ENCODE measurements at regions not wholly inside any gene's neighbourhood (a gene's known extent, or its start where the extent isn't known, plus 50 kb on each side); places are given as distances from the start of the nearest gene placed in this dataset.

- H3K4me3 ChIP-seq (ENCODE audit: low read depth, low read length) = no peak overlapping the region
Observed at GRCh38 chr7:10156972-10157371, 816.7 kb upstream of the PHF14 start.

GRCh38 chr7:10181996-10182395 lies 791.7 kb upstream of the PHF14 start:
- TF ChIP-seq, protein P1, sequence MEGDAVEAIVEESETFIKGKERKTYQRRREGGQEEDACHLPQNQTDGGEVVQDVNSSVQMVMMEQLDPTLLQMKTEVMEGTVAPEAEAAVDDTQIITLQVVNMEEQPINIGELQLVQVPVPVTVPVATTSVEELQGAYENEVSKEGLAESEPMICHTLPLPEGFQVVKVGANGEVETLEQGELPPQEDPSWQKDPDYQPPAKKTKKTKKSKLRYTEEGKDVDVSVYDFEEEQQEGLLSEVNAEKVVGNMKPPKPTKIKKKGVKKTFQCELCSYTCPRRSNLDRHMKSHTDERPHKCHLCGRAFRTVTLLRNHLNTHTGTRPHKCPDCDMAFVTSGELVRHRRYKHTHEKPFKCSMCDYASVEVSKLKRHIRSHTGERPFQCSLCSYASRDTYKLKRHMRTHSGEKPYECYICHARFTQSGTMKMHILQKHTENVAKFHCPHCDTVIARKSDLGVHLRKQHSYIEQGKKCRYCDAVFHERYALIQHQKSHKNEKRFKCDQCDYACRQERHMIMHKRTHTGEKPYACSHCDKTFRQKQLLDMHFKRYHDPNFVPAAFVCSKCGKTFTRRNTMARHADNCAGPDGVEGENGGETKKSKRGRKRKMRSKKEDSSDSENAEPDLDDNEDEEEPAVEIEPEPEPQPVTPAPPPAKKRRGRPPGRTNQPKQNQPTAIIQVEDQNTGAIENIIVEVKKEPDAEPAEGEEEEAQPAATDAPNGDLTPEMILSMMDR (IDR thresholded peaks at IDR 0.05; ENCODE audit: low read depth, low read length, missing control alignments) = no peak
- no peak for DNase-seq (ENCODE audit: low read depth)
- no peak overlapping the region for H3K4me3 ChIP-seq (ENCODE audit: low read depth, low read length)
- in situ Hi-C loops (cut with HindIII; ENCODE audit: low sequenced_read_pairs) = no loop called here

More at GRCh38 chr7:10156972-10157371, 816.7 kb upstream of the PHF14 start:
- TF ChIP-seq, protein P1 (IDR thresholded peaks at IDR 0.05; ENCODE audit: low read depth, low read length, missing control alignments) = no peak
- no peak for DNase-seq (ENCODE audit: low read depth)
- in situ Hi-C loops (cut with HindIII; ENCODE audit: low sequenced_read_pairs) = no loop called here

DNA sequence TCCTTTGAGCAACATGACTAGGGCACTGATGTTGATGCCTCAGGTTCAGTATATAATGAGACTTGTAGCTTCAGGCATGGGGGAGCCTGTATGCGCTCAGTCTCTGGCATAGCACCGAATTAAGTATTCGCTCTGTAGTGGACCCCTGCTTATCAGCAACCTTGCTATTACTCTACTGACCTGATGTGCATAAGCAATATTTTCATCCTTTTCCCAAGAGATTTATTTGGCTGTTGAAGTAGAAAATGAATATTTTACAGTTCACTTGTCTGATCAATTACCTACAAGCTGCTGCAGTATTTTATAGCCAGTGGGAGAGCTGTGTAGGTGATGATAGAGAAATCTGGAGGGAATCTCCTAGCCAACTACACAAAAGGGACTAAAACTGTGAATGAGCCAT lies 781.6 kb upstream of the PHF14 start:
- in situ Hi-C loops (cut with HindIII; ENCODE audit: low sequenced_read_pairs) = no loop called here
- no peak for DNase-seq (ENCODE audit: low read depth)
- TF ChIP-seq, protein P1 (IDR thresholded peaks at IDR 0.05; ENCODE audit: low read depth, low read length, missing control alignments) = no peak
- H3K4me3 ChIP-seq (ENCODE audit: low read depth, low read length) = no peak overlapping the region

- no peak overlapping the region for H3K4me3 ChIP-seq (ENCODE audit: low read depth, low read length)
- TF ChIP-seq, protein P1 (IDR thresholded peaks at IDR 0.05; ENCODE audit: low read depth, low read length, missing control alignments) = no peak
- no peak for DNase-seq (ENCODE audit: low read depth)
- in situ Hi-C loops (cut with HindIII; ENCODE audit: low sequenced_read_pairs) = no loop called here
Observed at GRCh38 chr7:10205696-10206095, 768.0 kb upstream of the PHF14 start.

GRCh38 chr7:10210000-10210399 lies 763.7 kb upstream of the PHF14 start:
- no peak for DNase-seq (ENCODE audit: low read depth)
- in situ Hi-C loops (cut with HindIII; ENCODE audit: low sequenced_read_pairs) = no loop called here

DNA sequence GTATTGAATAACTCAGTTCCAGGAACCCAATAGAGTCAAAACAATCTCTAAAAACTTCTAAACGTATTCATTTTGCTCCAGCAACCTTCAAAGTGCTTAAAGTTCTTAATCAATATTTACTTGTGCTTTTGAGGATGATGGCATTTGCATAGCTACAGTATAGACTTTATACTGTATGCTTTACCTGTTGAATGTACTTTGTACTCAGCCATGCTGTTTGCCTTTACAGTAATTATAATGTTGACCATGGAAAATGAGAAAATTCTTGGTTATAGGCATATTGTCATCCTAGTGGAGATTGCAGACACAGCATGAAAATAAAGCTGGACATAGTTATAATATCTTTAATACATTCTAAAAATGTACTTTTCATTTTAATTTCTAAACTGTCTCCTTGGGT lies 762.7 kb upstream of the PHF14 start:
- TF ChIP-seq, protein P1 (IDR thresholded peaks at IDR 0.05; ENCODE audit: low read depth, low read length, missing control alignments) = no peak
- H3K4me3 ChIP-seq (ENCODE audit: low read depth, low read length) = no peak overlapping the region
- DNase-seq (ENCODE audit: low read depth) = no peak
- in situ Hi-C loops (cut with HindIII; ENCODE audit: low sequenced_read_pairs) = no loop called here

More at GRCh38 chr7:10210000-10210399, 763.7 kb upstream of the PHF14 start:
- H3K4me3 ChIP-seq (ENCODE audit: low read depth, low read length) = no peak overlapping the region
- TF ChIP-seq, protein P1 (IDR thresholded peaks at IDR 0.05; ENCODE audit: low read depth, low read length, missing control alignments) = no peak

- DNase-seq (ENCODE audit: low read depth) = no peak
- in situ Hi-C loops (cut with HindIII; ENCODE audit: low sequenced_read_pairs) = no loop called here
- H3K4me3 ChIP-seq (ENCODE audit: low read depth, low read length) = no peak overlapping the region
- TF ChIP-seq, protein P1 (IDR thresholded peaks at IDR 0.05; ENCODE audit: low read depth, low read length, missing control alignments) = no peak
Observed at GRCh38 chr7:10211861-10212260, 761.8 kb upstream of the PHF14 start.

Measured in astrocyte of the cerebellum (primary cell).